Neural cell (in vitro differentiated cells): ENCODE measurements at regions not wholly inside any gene's neighbourhood (a gene's known extent, or its start where the extent isn't known, plus 50 kb on each side); places are given as distances from the start of the nearest gene placed in this dataset.

Experiments
- H2AFZ ChIP-seq: fragments of 200-600, 300-800 bp; sonication (generic), shearing (Covaris generic); 2 replicates; pipeline ENCODE4 v1.6.0; 2014; ENCODE audit warnings: low read depth, mild to moderate bottlenecking, antibody characterized with exemption, low read length, moderate library complexity
- H3F3A ChIP-seq: fragments of 200-600 bp; shearing (Covaris generic); 2 replicates; pipeline ENCODE4 v1.6.1; 2016; ENCODE audit warnings: mild to moderate bottlenecking, moderate library complexity, mixed read lengths, antibody characterized with exemption, low read length; ENCODE audit not compliant: insufficient read depth, poor library complexity, severe bottlenecking
- H3K27ac ChIP-seq: fragments of 200-600, 300-800 bp; sonication (generic), shearing (Covaris generic); 2 replicates; pipeline ENCODE4 v1.5.1; 2014; ENCODE audit warnings: mild to moderate bottlenecking, low read length, moderate library complexity
- H3K27me3 ChIP-seq: fragments of 300-800, 200-600 bp; sonication (generic), shearing (Covaris generic); 2 replicates; pipeline ENCODE4 v1.6.0; 2014; ENCODE audit warnings: mild to moderate bottlenecking, low read depth, low read length, moderate library complexity; ENCODE audit not compliant: insufficient read depth
- H3K36me3 ChIP-seq: fragments of 300-800, 200-600 bp; sonication (generic), shearing (Covaris generic); 2 replicates; pipeline ENCODE4 v1.5.1; 2014; ENCODE audit warnings: mild to moderate bottlenecking, antibody characterized with exemption, low read length, moderate library complexity; ENCODE audit not compliant: insufficient read depth
- H3K4me2 ChIP-seq: fragments of 300-800, 200-600 bp; sonication (generic), shearing (Covaris generic); 2 replicates; pipeline ENCODE4 v1.6.0; 2014; ENCODE audit warnings: mild to moderate bottlenecking, low read length
- H3K4me3 ChIP-seq: fragments of 300-800, 200-600 bp; sonication (generic), shearing (Covaris generic); 2 replicates; pipeline ENCODE4 v1.5.1; 2014; ENCODE audit warnings: mild to moderate bottlenecking, low read length, moderate library complexity
- H3K79me2 ChIP-seq: fragments of 200-600 bp; shearing (Covaris generic); replicated peaks from 2 replicates; pipeline ENCODE4 v1.6.0; 2014; ENCODE audit warnings: mild to moderate bottlenecking, low read length, moderate library complexity; ENCODE audit not compliant: insufficient read depth
- H3K9ac ChIP-seq: fragments of 300-800, 200-600 bp; sonication (generic), shearing (Covaris generic); 2 replicates; pipeline ENCODE4 v1.6.1; 2016; ENCODE audit warnings: mild to moderate bottlenecking, low read length, mixed read lengths
- H3K9me2 ChIP-seq: fragments of 200-600 bp; shearing (Covaris generic); 2 replicates; pipeline ENCODE4 v1.6.1; 2016; ENCODE audit warnings: mild to moderate bottlenecking, low read length, mixed read lengths; ENCODE audit not compliant: insufficient read depth
- H3K9me3 ChIP-seq: fragments of 200-600, 300-800 bp; sonication (generic), shearing (Covaris generic); 2 replicates; pipeline ENCODE4 v1.6.1; 2016; ENCODE audit warnings: mild to moderate bottlenecking, mixed run types, low read length, moderate library complexity, mixed read lengths
- H4K20me1 ChIP-seq: fragments of 200-600 bp; shearing (Covaris generic); 2 replicates; pipeline ENCODE4 v1.6.1; 2016; ENCODE audit warnings: mild to moderate bottlenecking, mixed run types; ENCODE audit not compliant: insufficient read depth
- EP300 ChIP-seq: fragments of 450-650 bp; conservative IDR thresholded peaks from 2 replicates; pipeline ENCODE4 v1.6.1; 2014; ENCODE audit warnings: antibody characterized with exemption, mild to moderate bottlenecking, moderate library complexity; ENCODE audit not compliant: poor library complexity, severe bottlenecking
- EZH2 ChIP-seq: fragments of 200-600, 300-800 bp; shearing (Covaris generic), sonication (generic); IDR thresholded peaks from 2 replicates; pipeline ENCODE4 v1.6.1; 2014; ENCODE audit warnings: antibody characterized with exemption, low read length, borderline replicate concordance, mild to moderate bottlenecking; ENCODE audit not compliant: insufficient read depth, poor library complexity, severe bottlenecking
- POLR2AphosphoS5 ChIP-seq: IDR thresholded peaks from 2 replicates; pipeline ENCODE4 v1.6.1; 2012
- SMC3 ChIP-seq: fragments of 450-650 bp; conservative IDR thresholded peaks from 2 replicates; pipeline ENCODE4 v1.6.1; 2014; ENCODE audit warnings: antibody characterized with exemption, mild to moderate bottlenecking, moderate library complexity; ENCODE audit not compliant: poor library complexity
- TAF1 ChIP-seq: IDR thresholded peaks from 2 replicates; pipeline ENCODE4 v1.6.1; 2012; ENCODE audit warnings: low read depth
- TF ChIP-seq, protein P1 (sequence below): IDR thresholded peaks from 2 replicates; pipeline ENCODE4 v1.6.1; 2012; ENCODE audit warnings: borderline replicate concordance

DNA sequence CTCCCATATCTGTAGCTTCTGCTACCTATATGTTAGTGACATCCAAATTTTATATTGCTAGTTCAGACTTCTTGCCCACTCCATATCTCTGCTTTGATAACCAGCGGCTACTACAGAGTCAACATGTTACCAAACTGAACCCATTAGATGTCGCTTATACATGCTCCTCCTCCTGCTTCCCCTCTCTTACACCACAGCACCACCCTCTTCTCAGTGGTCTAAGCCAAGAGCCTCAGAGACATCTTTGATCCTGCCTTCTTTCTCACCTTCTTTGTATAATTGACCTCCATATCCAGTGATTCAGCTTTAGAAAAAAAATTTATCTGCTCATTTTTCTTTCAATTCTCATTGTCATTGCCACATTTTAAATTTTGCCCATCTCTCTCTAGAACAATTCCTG lies 408.2 kb upstream of the TLE4 start:
- no peaks in the 10 kb centered on the region for H3K79me2 ChIP-seq
- no peak for TF ChIP-seq EZH2
- no peak overlapping the region for H3K4me2 ChIP-seq

DNA sequence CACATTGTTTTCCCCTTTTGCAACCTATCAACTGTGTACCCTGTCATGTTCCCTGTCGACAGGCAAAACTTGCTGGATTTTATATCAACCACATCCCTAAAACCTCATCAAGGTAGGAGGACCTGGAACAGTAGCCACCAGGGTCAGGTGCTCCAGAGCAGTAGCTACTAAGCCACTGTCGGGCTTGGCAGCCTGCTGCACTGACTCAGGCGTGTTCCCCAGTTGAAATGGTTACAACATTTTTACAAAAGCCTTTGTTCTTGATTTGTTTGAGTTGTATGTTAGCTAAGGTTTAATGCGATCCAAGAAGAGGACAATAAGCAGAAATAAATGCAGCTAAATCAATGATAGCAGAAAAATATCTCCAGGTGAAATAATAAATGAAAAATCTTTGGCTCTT lies 407.4 kb upstream of the TLE4 start:
- Histone ChIP-seq H3K27ac (no peak overlapping the region), H3F3A (no peaks in the 10 kb centered on the region), H3K4me2 (no peak overlapping the region), H3K9me3 (no peaks in the 10 kb centered on the region), H2AFZ (no peak overlapping the region), H3K4me3 (no peak overlapping the region), H3K36me3 (no peaks in the 10 kb centered on the region), H4K20me1 (no peaks in the 10 kb centered on the region), H3K79me2 (no peaks in the 10 kb centered on the region), H3K27me3 (no peaks in the 10 kb centered on the region), H3K9ac (no peak overlapping the region), H3K9me2 (no peaks in the 10 kb centered on the region)
- TF ChIP-seq SMC3 = no peak

More for the DNA sequence above, 408.2 kb upstream of the TLE4 start:
- no peaks in the 10 kb centered on the region for H3K9me2 ChIP-seq
- no peaks in the 10 kb centered on the region for H4K20me1 ChIP-seq
- H3K36me3 ChIP-seq = no peaks in the 10 kb centered on the region
- no peak overlapping the region for H3K4me3 ChIP-seq
- H3K27ac ChIP-seq = no peak overlapping the region
- no peaks in the 10 kb centered on the region for H3K9me3 ChIP-seq
- H2AFZ ChIP-seq = no peak overlapping the region
- H3K27me3 ChIP-seq = no peaks in the 10 kb centered on the region
- no peaks in the 10 kb centered on the region for H3F3A ChIP-seq
- H3K9ac ChIP-seq = no peak overlapping the region

DNA sequence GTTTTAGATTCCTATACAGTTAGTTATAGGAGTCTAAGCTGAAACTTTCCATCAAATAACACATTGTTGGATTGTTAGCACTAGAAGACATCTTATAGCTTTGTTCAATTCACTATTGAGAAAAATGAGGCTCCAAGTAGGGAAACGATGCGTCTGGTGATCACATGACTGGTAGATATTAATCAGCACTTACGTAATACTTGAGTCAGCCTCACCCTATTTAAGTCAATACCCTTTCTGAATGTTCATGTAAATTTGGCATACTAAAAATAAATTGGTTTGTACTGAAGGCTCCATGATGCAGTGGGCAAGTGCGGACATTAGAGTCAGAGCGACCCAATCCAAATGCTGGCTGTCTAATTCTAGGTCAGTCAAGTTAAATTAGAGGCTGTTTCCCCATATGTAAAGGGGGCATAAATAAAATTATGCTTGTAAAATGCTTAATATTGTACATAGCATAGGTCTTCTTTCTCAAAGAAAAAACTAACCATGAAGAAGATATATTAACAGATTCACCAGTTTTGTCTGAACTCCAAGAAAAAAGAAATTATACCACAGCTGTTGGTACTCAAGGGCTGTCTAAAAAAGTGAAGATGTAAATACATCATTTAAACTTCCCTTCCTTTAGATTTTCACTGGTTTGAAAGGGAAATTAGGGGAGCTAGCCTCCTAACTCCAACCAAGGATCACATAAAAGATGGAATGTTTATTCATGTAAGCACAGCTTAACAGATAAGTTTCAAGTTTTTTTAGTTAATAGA lies 406.6 kb upstream of the TLE4 start:
- no peak overlapping the region for H2AFZ ChIP-seq
- TF ChIP-seq SMC3 = no peak
- TF ChIP-seq POLR2AphosphoS5 = no peak
- no peaks in the 10 kb centered on the region for H3K9me3 ChIP-seq
- no peaks in the 10 kb centered on the region for H4K20me1 ChIP-seq
- no peaks in the 10 kb centered on the region for H3K27me3 ChIP-seq
- H3K27ac ChIP-seq = no peak overlapping the region
- no peak overlapping the region for H3K9ac ChIP-seq
- no peak overlapping the region for H3K4me3 ChIP-seq
- no peaks in the 10 kb centered on the region for H3K36me3 ChIP-seq
- no peaks in the 10 kb centered on the region for H3K9me2 ChIP-seq
- no peaks in the 10 kb centered on the region for H3K79me2 ChIP-seq
- no peaks in the 10 kb centered on the region for H3F3A ChIP-seq
- H3K4me2 ChIP-seq = no peak overlapping the region

DNA sequence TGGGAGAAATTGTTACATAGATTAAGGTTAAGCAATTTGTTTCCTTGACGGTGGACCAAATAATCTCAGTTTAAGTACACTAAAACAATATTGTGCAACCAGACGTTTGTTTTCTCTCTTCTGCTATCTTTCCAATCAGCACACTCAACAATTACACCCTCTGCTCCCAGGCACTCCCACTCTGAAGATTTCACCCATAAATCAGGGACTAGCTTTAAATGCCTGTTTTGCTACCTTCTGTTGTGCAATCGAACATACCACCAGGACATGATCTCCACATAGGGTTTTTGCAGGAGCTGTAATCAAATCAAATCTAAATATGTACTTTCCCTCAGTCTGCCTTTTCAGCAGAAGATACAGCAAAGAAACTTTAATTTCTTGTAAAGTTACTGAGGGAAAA lies 405.8 kb upstream of the TLE4 start:
- H3F3A ChIP-seq = no peaks in the 10 kb centered on the region
- no peaks in the 10 kb centered on the region for H3K27me3 ChIP-seq
- peaks cover 4% of the 10 kb centered on the region for H3K9me3 ChIP-seq
- H3K79me2 ChIP-seq = no peaks in the 10 kb centered on the region
- H3K9ac ChIP-seq = no peak overlapping the region
- no peak overlapping the region for H3K27ac ChIP-seq
- no peaks in the 10 kb centered on the region for H4K20me1 ChIP-seq
- no peaks in the 10 kb centered on the region for H3K36me3 ChIP-seq
- TF ChIP-seq TAF1 = no peak
- no peak for TF ChIP-seq EP300
- TF ChIP-seq, protein P1, sequence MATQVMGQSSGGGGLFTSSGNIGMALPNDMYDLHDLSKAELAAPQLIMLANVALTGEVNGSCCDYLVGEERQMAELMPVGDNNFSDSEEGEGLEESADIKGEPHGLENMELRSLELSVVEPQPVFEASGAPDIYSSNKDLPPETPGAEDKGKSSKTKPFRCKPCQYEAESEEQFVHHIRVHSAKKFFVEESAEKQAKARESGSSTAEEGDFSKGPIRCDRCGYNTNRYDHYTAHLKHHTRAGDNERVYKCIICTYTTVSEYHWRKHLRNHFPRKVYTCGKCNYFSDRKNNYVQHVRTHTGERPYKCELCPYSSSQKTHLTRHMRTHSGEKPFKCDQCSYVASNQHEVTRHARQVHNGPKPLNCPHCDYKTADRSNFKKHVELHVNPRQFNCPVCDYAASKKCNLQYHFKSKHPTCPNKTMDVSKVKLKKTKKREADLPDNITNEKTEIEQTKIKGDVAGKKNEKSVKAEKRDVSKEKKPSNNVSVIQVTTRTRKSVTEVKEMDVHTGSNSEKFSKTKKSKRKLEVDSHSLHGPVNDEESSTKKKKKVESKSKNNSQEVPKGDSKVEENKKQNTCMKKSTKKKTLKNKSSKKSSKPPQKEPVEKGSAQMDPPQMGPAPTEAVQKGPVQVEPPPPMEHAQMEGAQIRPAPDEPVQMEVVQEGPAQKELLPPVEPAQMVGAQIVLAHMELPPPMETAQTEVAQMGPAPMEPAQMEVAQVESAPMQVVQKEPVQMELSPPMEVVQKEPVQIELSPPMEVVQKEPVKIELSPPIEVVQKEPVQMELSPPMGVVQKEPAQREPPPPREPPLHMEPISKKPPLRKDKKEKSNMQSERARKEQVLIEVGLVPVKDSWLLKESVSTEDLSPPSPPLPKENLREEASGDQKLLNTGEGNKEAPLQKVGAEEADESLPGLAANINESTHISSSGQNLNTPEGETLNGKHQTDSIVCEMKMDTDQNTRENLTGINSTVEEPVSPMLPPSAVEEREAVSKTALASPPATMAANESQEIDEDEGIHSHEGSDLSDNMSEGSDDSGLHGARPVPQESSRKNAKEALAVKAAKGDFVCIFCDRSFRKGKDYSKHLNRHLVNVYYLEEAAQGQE = no peak
- no peak overlapping the region for H2AFZ ChIP-seq
- no peaks in the 10 kb centered on the region for H3K9me2 ChIP-seq
- H3K4me2 ChIP-seq = no peak overlapping the region
- no peak overlapping the region for H3K4me3 ChIP-seq
